Activated B cell treated with CpG ODN at 0.5 μM for 24 hours (primary cell): ENCODE measurements at regions not wholly inside any gene's neighbourhood (a gene's known extent, or its start where the extent isn't known, plus 50 kb on each side); places are given as distances from the start of the nearest gene placed in this dataset.

Experiments used
- ATAC-seq: fragments of 200-7000 bp; cut with Tn5 transposase; one replicate; pipeline ENCODE4 v1.10.0; 2021; ENCODE audit warnings: low read depth, mild to moderate bottlenecking, moderate library complexity
- CTCF ChIA-PET: fragments of 350-600 bp; sonication (Branson Sonifier 250); formaldehyde crosslinking; loops from one replicate; lab custom pipeline; 2021; ENCODE audit warnings: antibody characterized with exemption; lab: Charles Lee
- POLR2A ChIA-PET: fragments of 350-600 bp; sonication (Branson Sonifier 250); formaldehyde crosslinking; loops from one replicate; lab custom pipeline; 2021; ENCODE audit warnings: antibody characterized with exemption; lab: Charles Lee
- DNase-seq: peaks from one replicate; pipeline ENCODE4 v3.0.0; 2022
- H3K27ac Mint-ChIP-seq: one replicate; pipeline ENCODE4 v1.8.0; 2020; ENCODE audit warnings: mixed read lengths
- H3K27me3 Mint-ChIP-seq: one replicate; pipeline ENCODE4 v1.8.0; 2021; ENCODE audit warnings: mixed read lengths
- H3K36me3 Mint-ChIP-seq: one replicate; pipeline ENCODE4 v1.8.0; 2021; ENCODE audit warnings: low read depth, mixed read lengths
- H3K4me1 Mint-ChIP-seq: one replicate; pipeline ENCODE4 v1.8.0; 2021; ENCODE audit warnings: mixed read lengths
- H3K4me3 Mint-ChIP-seq: one replicate; pipeline ENCODE4 v1.8.0; 2020; ENCODE audit warnings: mild to moderate bottlenecking, mixed read lengths
- H3K9me3 Mint-ChIP-seq: one replicate; pipeline ENCODE4 v1.8.0; 2020; ENCODE audit warnings: mixed read lengths
- intact Hi-C: fragments of 100-400 bp; cut with micrococcal nuclease; formaldehyde crosslinking; loops from one replicate; pipeline ENCODE4 v1.15.1; 2024
- TF ChIP-seq, protein P1 (sequence below): fragments of 200-600 bp; IDR thresholded peaks from one replicate; pipeline ENCODE4 v1.8.0; 2022; ENCODE audit warnings: antibody characterized with exemption, mild to moderate bottlenecking

DNA sequence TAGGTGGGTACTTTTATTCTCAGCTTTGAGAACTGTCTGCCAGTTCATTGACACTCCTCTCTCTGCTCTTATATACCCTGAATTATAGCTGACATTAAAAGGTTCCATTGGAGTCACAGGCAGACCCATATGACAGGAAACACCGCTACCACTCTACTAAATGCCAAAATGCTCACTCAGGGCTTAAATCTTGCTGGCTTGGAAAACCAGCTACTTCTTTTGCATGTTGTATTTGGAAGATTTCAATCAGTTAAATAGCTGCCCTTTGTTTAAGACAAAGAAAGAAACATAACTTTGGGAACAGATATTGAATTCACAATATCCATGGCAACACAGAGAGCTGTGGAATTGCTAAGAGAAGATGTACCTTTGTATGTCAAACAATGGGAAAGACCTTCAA, 876.5 kb downstream of the USP25 start:
- intact Hi-C loops = no loop called here
- POLR2A ChIA-PET = no interaction called here
- Mint-ChIP-seq H3K36me3 (no peaks in the 10 kb centered on the region), H3K27me3 (no peaks in the 10 kb centered on the region), H3K4me1 (no peaks in the 10 kb centered on the region), H3K9me3 (no peaks in the 10 kb centered on the region), H3K4me3 (no peak overlapping the region), H3K27ac (no peak overlapping the region)
- ATAC-seq (no peak), DNase-seq (no peak)
- CTCF ChIA-PET = no interaction called here
- TF ChIP-seq, protein P1, sequence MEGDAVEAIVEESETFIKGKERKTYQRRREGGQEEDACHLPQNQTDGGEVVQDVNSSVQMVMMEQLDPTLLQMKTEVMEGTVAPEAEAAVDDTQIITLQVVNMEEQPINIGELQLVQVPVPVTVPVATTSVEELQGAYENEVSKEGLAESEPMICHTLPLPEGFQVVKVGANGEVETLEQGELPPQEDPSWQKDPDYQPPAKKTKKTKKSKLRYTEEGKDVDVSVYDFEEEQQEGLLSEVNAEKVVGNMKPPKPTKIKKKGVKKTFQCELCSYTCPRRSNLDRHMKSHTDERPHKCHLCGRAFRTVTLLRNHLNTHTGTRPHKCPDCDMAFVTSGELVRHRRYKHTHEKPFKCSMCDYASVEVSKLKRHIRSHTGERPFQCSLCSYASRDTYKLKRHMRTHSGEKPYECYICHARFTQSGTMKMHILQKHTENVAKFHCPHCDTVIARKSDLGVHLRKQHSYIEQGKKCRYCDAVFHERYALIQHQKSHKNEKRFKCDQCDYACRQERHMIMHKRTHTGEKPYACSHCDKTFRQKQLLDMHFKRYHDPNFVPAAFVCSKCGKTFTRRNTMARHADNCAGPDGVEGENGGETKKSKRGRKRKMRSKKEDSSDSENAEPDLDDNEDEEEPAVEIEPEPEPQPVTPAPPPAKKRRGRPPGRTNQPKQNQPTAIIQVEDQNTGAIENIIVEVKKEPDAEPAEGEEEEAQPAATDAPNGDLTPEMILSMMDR = no peak

DNA sequence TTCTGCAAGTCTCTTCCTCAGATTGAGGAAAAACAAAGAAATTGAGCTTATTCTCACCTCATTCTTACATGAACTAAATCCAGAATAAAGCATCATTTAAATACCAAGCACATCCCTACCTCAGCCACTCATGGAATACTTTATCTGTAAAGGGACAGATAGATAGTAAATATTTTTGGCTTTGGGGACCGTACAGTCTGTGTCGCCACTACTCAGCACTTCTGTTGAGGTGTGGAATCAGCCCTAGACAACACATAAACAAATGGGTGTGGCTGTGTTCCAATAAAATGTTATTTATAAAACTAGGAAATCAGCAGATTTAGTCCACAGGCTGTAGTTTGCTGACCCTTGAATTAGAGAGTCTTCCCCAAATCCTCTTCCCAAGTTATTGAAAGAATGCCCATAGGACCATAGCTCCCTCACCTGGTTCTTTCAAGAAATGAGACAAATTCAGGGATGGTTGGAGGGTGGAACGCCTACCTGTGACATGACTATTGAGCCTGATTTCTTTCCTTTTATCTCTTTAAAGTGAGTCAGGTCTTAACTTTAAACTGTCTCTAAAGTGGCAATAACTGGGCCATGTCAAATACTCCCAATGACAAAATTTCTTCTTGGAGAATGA, 878.5 kb downstream of the USP25 start:
- Mint-ChIP-seq H3K27ac (no peak overlapping the region), H3K9me3 (no peaks in the 10 kb centered on the region), H3K36me3 (no peaks in the 10 kb centered on the region), H3K27me3 (no peaks in the 10 kb centered on the region), H3K4me1 (no peaks in the 10 kb centered on the region), H3K4me3 (no peak overlapping the region)
- no peak for ATAC-seq
- intact Hi-C loops = no loop called here
- ChIA-PET POLR2A (no interaction called here), CTCF (no interaction called here)
- TF ChIP-seq, protein P1 = no peak
- no peak for DNase-seq

DNA sequence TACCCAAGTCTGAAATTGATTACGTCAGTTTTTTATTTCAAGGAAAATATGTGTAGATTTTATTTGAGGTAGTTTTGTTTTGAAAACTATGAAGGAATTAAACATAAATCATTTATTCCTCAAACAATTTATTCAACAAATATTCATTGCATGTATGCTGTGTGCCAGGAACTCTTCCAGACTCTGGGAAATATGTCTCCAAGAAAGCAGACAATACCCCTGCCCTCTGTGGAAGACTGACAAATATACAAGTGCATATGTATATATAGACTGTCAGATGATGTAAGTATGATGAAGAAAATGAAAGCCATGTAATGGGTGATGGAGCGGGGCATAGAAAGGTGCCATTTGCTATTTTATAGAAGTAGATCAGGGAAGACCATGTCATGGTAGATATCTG, 889.5 kb downstream of the USP25 start:
- DNase-seq (no peak), ATAC-seq (no peak)
- TF ChIP-seq, protein P1 = no peak
- no peaks in the 10 kb centered on the region for H3K36me3 Mint-ChIP-seq
- no peaks in the 10 kb centered on the region for H3K4me1 Mint-ChIP-seq
- no peak overlapping the region for H3K4me3 Mint-ChIP-seq
- H3K9me3 Mint-ChIP-seq = peaks cover 14% of the 10 kb centered on the region
- H3K27me3 Mint-ChIP-seq = no peaks in the 10 kb centered on the region
- ChIA-PET CTCF (no interaction called here), POLR2A (no interaction called here)
- no peak overlapping the region for H3K27ac Mint-ChIP-seq
- intact Hi-C loops = no loop called here

DNA sequence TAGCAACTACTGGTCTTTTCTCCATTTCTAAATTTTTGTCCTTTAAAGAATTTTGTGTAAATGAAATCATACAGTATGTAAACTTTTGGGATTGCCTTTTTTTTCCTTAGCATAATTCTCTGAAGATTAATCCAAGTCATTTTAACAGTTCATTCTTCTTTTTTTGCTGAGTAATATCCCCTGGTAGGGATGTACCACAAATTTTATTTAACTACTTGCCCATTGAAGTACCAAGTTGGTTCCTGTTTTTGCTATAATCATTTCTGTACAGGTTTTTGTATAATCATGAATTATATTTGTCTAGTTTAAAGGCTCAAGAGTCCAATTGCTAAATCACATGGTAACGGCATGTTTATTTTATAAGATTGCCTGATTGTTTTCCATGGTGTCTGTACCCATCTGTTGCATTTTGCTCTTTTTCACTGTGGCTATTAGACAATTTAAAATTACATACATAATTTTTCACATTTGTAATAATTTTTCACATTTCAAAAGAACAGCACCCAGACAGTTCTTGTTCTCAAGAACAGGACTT, 891.1 kb downstream of the USP25 start:
- H3K36me3 Mint-ChIP-seq = no peaks in the 10 kb centered on the region
- H3K27ac Mint-ChIP-seq = no peak overlapping the region
- ChIA-PET POLR2A (no interaction called here), CTCF (no interaction called here)
- H3K27me3 Mint-ChIP-seq = no peaks in the 10 kb centered on the region
- DNase-seq = no peak
- H3K4me3 Mint-ChIP-seq = no peak overlapping the region
- intact Hi-C loops = no loop called here
- H3K4me1 Mint-ChIP-seq = no peaks in the 10 kb centered on the region
- no peak for ATAC-seq
- TF ChIP-seq, protein P1 = no peak
- H3K9me3 Mint-ChIP-seq = peaks cover 14% of the 10 kb centered on the region

DNA sequence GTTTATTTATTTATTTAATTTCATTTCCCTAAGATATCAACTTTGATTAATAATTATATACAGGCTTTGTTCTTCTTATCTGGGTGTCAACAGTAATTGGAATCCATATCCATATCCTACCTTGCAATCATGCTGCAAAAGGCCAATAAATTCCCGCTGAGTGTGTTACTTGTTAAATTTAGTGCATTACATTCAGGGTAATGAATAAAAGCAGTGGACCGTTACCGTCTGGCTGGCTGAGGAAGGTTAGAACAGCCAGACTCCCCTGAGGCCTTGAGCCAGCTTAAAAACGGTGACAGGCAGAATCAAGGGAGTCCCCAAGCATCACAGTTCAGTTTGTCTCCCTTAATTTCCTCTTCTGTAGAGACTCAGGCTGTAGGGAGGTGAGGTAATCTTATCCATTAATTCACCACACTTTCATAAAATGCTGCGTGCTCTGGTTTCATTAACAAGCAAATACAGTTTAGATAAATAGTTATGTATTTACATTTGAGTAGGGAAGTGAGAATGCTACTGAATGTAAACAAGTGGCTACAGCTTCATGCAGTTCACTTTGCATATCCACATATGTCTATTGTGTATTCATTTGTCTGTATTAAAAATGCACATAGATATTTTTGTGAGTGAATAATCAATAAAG, 888.2 kb upstream of the CXADR start:
- POLR2A ChIA-PET = no interaction called here
- Mint-ChIP-seq H3K27me3 (no peaks in the 10 kb centered on the region), H3K36me3 (no peaks in the 10 kb centered on the region), H3K4me1 (no peaks in the 10 kb centered on the region), H3K9me3 (peaks cover 5% of the 10 kb centered on the region), H3K27ac (no peak overlapping the region), H3K4me3 (no peak overlapping the region)
- intact Hi-C loops = no loop called here
- CTCF ChIA-PET = no interaction called here
- TF ChIP-seq, protein P1 = no peak
- no peak for DNase-seq
- ATAC-seq = no peak
